SH-SY5Y (cell line): ENCODE measurements at regions not wholly inside any gene's neighbourhood (a gene's known extent, or its start where the extent isn't known, plus 50 kb on each side); places are given as distances from the start of the nearest gene placed in this dataset.

Experiments used
- GATA2 ChIP-seq: IDR thresholded peaks from 2 replicates; pipeline ENCODE4 v1.6.1; 2011; ENCODE audit warnings: mild to moderate bottlenecking, low read depth, low read length
- GATA3 ChIP-seq: IDR thresholded peaks from 2 replicates; pipeline ENCODE4 v1.6.1; 2011; ENCODE audit warnings: low read depth, mild to moderate bottlenecking, low read length, moderate library complexity

DNA sequence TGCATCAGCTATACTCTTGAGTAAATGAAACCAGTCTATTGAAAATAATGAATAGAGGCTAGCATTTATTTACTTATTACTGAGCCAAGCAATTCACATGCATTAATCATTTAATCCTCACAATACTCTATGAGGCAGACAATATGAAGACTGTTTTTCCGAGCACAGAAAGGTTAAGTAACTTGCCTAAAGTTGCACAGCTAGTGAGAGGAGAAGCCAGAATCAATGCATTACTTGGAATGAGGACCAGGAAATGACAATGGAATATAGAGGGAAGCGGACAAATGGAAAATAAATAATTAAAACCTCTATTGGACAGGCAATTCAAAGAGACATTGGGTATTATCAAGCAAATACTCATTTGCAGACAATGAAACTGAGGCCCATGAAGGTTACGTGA, 207.6 kb upstream of the PRKCQ start:
- TF ChIP-seq GATA3: no peak
- TF ChIP-seq GATA2: no peak

DNA sequence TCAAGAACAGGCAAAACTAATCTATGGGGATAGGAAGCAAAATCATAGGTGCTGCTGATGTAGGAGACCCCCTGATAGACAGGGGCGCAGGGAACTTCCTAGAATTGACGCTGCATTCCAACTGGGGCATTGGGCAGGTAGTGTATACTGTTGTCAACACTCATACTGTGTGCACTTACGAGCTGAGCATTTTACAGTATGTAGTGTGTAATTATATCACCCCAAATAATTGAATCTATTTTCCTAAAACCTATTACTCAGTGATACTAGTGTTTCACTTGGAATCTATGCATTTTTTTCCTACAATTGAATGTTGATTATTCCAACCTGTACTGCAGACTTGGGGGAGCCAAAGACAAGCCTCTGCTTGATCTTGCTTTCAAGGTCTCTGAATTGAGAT, 207.0 kb upstream of the PRKCQ start:
- no peak for TF ChIP-seq GATA2
- TF ChIP-seq GATA3: no peak

DNA sequence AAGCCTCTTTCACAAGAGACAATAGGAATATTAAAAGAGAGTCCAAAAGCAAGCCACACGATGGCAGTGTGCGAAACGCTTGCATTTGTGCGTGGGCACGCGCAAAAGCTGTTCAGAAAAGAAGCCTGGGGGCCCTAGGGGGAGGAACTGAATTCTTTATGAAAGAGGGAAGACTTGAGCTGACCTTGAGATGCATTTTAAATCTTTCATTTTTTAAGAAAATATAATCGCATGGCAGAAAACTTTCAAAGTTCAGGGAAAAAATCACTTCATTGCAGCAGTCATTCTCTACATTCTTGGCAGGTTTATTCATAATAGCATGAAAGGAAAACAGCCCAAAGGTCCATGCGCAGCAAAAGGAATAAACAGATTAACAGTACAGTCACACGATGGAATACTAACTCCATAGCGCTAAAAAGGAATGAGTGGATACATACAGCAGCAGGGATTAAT, 206.5 kb upstream of the PRKCQ start:
- TF ChIP-seq GATA3 (no peak), GATA2 (no peak)

DNA sequence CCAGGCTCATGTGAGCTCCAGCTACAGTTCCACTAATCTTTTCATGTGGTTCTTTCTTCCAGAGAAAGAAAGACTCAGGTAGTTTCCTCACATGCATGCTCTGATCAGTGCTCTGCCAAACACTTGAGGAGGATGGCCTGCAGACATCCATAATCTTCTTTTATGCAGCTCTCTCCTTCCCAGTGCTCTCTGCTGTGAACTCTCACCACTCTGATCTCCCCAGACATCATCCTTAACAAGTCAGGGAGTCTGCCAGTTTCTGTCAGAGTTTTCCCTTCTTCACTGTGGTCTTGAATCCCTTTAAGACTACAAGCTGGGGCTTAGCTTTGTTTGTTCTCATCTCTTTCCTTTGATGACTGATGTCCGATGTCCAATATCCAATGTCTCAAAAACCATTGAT, 203.4 kb upstream of the PRKCQ start:
- TF ChIP-seq GATA3: no peak
- TF ChIP-seq GATA2: no peak

DNA sequence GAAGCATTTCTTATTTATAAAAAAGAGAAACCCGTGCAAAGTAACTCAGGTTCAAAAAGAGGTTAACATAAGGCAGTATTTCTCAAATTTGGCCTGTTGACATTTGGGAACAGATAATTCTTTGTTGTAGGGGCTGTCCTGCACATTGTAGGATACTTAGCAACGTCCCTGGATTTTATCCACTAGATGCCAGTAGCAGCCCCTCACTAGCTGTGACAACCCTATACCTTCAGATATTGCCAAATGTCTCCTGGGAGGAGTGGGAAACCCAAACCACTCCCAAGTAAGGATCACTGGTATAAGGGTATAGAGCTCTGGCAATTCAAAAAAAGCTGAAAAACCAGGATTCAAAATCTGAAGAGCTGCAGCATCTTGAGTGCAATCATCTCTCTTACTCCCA, 202.3 kb upstream of the PRKCQ start:
- TF ChIP-seq GATA2 (no peak), GATA3 (no peak)

DNA sequence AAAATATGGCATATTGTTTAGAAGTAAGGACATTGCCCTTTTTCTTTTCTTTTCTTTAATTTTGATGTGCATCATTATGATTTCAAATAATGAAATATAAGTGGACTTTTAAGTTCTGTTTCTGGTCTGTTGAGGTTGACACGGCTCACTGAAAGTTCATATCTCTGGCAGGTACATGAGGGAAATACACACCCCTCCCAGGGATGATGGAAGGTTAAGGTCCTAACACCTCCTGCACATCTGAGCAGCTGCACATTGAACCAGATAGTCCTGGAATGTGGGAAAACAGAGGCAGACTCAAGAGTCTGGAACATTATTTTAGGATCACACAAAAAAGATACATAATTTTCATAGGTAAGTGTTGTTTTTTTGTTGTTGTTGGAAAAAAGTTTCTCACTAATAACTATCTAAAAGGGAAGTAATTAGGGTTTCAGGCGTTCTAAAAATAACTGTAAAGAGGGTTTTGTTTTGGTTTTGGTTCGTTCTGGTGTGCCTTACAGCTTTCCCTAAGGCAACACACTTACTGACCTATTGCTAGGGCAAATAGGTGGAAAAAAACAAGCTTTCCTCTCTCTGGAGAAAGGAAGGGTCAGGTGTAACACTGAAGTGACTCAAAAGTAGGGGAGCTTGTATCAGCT, 201.2 kb upstream of the PRKCQ start:
- TF ChIP-seq GATA2 (no peak), GATA3 (no peak)

DNA sequence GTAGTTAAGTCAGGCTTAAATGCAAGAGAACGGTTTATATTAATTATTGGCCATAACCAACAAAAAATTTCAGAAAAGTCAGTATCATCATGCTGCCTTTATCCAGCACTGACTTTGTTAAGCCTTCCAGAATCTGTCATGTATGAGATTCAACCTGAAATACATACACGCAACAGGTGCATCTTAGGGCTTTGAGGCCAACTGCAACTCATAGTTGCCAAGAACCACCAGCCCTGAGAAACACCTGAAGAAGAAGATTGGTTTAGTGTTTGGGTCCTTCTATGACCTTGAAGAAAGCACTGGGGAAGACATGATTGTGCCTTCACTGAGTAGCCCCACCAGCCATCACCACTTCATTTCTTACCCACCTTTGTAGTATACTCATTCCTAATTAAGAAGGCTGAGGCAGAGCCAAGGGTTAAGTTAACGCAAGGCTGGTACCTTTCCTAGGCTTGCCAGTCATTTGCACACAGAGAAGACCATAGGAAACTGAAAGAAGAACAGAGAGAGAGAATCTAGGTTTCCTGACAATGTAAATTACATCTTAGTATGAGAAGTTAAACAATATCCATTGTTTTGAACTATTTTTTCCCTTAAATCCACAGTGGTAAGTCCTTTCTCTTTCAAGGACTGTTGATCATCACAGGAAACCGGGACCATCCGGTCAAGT, 200.1 kb upstream of the PRKCQ start:
- TF ChIP-seq GATA3 (no peak), GATA2 (no peak)

DNA sequence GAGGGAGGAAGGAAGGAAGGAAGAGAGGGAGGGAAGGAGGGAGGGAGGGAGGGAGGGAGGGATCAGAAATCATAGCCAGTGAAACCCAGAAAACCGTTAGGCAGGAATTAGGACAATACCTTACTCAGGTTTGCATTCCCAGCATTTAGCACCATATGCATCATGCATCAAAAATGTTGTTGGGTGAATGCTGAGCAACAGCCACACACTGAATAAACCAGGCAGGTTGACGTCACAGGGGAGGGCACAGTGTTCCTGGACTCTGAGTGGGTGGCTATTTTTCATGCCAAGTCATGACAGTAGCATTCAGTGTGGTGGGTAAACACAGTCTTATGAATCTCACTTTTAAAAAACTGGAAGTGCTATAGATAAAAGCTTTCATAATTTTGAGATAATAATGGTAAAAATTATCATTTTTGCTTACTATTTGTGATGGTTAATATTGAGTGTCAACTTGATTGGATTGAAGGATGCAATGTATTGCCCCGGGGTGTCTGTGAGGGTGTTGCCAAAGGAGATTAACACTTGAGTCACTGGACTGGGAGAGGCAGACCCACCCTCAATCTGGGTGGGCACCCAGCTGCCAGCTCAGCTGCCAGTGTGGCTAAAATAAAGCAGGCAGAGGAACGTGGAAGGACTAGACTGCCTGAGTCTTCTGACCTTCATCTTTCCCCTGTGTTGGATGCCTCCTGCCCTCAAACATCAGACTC, 199.1 kb upstream of the PRKCQ start:
- TF ChIP-seq GATA2: no peak
- no peak for TF ChIP-seq GATA3

DNA sequence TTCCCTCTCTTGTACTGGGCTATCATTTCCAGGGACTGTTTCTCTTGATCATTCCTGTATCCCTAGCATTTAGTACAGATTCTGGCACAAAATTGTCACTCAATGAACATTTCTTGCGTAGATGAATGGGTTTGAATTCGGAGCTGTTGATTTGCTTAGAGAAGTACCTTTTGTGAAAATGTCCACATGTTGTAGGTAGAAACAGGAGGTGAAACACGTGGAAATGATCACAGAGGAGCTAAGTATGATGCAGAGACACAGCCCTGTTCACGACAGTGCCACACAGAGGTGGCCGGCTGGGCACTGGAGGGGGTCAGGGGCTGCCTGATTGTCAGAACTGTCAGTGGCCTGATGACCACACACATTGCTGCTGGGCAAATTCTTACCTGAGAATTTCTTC, 196.1 kb upstream of the PRKCQ start:
- TF ChIP-seq GATA2 (no peak), GATA3 (no peak)

DNA sequence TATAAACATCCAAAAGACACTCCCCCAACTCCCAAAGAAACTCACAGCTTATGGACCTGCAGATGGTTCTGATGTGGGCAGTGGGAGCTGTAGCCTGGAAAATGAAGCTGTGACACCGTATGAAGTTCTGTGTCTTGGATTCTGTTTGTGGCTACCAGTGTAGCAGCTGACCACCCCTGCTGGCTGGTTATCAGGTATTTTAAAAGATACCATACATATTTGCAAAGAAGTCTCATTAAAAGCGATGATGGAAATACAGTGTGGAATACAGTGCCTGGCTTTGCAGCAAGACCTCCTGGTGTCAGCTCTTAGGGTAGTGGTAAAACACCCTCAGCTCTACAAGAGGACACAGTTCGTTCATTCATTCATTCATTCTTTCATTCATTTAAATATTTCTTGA, 194.3 kb upstream of the PRKCQ start:
- TF ChIP-seq GATA2 (no peak), GATA3 (no peak)

DNA sequence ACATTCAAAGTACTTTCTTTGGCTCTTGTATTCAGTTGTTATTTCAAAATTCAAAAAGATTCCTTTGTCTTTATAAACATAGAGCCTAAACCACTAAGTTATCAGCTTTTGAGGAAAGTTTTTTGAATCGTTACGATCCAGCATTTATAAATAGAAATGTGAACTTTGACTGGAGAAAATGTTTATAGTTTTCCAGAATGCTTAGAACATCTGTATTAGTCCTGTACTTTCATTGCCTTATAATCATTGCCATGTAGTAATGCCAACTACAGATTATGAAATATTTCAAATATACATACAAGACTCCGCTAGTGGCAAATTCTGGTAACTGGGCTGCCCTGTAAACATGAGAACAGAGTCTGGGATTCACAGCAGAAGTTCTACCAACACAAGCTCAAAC, 191.3 kb upstream of the PRKCQ start:
- TF ChIP-seq GATA2 (no peak), GATA3 (no peak)

DNA sequence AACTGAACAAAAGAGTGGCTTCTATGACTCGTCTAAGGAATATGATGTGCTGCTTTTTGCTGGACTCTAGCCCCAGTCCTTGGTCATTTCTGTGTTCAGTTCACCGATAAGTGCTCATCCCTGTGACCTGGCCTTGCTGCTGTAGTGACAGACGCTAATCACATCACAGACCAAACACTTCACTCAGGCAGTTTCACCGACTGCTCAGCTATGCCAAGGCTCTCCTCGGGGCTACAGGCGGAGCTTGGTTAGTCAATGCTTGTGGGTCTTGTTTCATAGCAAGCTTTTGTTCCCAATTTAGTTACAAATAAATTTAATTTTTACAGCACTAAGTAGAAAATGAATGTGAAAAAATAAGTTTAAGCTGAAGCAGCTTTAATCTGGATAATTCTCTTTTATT, 190.8 kb upstream of the PRKCQ start:
- TF ChIP-seq GATA2: no peak
- no peak for TF ChIP-seq GATA3

DNA sequence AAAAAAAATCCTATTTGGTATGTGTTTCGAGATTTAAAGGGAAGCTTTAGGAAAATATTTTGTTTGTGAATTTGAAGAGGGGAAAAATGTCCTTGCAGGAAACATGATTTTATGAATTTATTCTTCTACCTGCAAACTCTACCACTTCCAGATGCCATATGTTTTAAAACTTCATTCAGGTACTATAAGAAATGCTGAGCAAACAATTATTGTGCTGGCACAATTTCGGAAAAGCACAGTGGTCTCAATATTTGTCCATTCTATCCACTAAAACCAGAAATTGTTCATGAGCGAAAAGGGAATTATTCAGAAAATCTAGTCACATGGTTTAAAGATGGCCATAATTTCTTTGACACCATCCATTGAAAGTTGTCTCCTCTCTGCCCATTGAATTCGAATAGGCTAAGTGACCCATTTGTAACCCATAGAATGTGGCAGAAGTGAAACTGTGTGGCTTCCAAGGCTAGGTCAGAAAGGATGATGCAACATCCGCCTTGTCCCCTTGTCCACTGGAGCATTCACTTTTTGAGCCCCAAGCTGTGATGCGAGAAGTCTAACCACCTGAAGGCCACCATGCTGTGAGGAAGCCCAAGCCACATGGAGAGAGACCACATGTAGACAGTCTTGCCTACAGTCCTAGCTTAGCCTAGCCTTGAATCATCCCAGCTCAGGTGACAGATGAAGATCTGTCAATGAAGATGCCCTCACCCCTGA, 189.8 kb upstream of the PRKCQ start:
- TF ChIP-seq GATA3 (no peak), GATA2 (no peak)

DNA sequence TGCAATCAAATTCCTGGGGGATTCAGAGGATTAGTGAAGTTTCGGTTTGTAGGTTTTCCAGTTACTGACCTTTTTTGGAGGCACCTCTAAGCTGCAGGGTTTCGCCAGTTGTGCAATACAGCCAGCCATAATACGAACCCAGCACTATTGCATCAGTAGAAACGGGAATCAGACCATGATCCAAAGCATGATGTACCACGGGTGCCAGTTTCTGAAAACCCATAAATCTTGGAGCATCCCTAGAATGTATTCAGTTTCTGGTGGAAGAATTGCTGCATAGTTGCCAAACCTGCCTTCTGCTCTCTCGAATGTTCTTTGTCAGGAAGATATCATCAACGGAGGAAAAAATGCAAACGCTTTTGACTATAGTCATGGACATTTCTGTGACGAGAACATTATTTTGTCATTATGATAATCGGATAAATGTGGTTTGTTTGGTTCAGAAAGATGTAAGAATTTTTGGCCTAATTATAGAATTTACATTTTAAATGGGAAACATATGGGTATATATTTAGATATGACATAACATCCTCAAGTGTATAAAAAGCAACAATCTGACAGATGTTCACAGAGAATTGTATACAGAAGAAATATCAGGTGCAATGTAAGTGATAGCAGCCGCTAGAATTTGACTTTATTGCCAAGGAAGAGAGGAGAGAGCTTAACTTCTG, 186.2 kb upstream of the PRKCQ start:
- no peak for TF ChIP-seq GATA3
- no peak for TF ChIP-seq GATA2
